Naive thymus-derived CD8-positive, alpha-beta T cell (primary cell): ENCODE measurements at regions not wholly inside any gene's neighbourhood (a gene's known extent, or its start where the extent isn't known, plus 50 kb on each side); places are given as distances from the start of the nearest gene placed in this dataset.

Experiments used
- ATAC-seq, 2 donors: fragments of 150-1000 bp; cut with Tn5 transposase in 1 of 2; sonication (Bioruptor Pico), chemical (Tn5 transposase) in 1 of 2; 1 replicate in 1 of 2; 2 replicates in 1 of 2; pipeline ENCODE4 v1.10.0; 2021; ENCODE audit warnings: mild to moderate bottlenecking in 2 of 2, moderate library complexity in 2 of 2
- POLR2A ChIA-PET: fragments of 350-600 bp; sonication (Branson Sonifier 250); formaldehyde crosslinking; loops from one replicate; lab custom pipeline; 2021; ENCODE audit warnings: antibody characterized with exemption; lab: Charles Lee
- DNase-seq, 10 donors: peaks; one replicate each; pipeline versions ENCODE4 v3.0.0 to v3.0.0-alpha.2; 2020 to 2022
- H3K27ac Mint-ChIP-seq, 10 donors: one replicate each; pipeline ENCODE4 v1.8.0; 2020 to 2022; ENCODE audit warnings: mild to moderate bottlenecking in 10 of 10, mixed read lengths in 10 of 10, moderate library complexity in 4 of 10, inconsistent platforms in 1 of 10
- H3K27me3 Mint-ChIP-seq, 5 donors: one replicate each; pipeline ENCODE4 v1.8.0; 2021 to 2022; ENCODE audit warnings: mixed read lengths in 5 of 5
- H3K36me3 Mint-ChIP-seq, 3 donors: one replicate each; pipeline ENCODE4 v1.8.0; 2020 to 2022; ENCODE audit warnings: mixed read lengths in 3 of 3, mild to moderate bottlenecking in 2 of 3, inconsistent platforms in 1 of 3
- H3K4me1 Mint-ChIP-seq, 4 donors: one replicate each; pipeline ENCODE4 v1.8.0; 2021 to 2022; ENCODE audit warnings: mixed read lengths in 4 of 4
- H3K4me3 Mint-ChIP-seq, 10 donors: one replicate each; pipeline ENCODE4 v1.8.0; 2020 to 2022; ENCODE audit warnings: mild to moderate bottlenecking in 10 of 10, mixed read lengths in 10 of 10, moderate library complexity in 6 of 10, inconsistent platforms in 1 of 10
- H3K9me3 Mint-ChIP-seq, 9 donors: one replicate each; pipeline ENCODE4 v1.8.0; 2020 to 2022; ENCODE audit warnings: mixed read lengths in 9 of 9, mild to moderate bottlenecking in 3 of 9, inconsistent platforms in 1 of 9, moderate library complexity in 1 of 9

- POLR2A ChIA-PET, result no interaction called here
- Mint-ChIP-seq H3K36me3 (no peaks in the 10 kb centered on the region), H3K27me3 (peaks cover 1 to 10% (median 5%) of the 10 kb centered on the region in 5 donors), H3K27ac (no peak overlapping the region), H3K4me3 (no peak overlapping the region), H3K9me3 (no peaks in the 10 kb centered on the region), H3K4me1 (peaks cover 0 to 12% (median 6%) of the 10 kb centered on the region in 4 donors)
- DNase-seq (peak in 1 of 10 donors; percentile 47), ATAC-seq (no peak)
Measured at GRCh38 chr16:86087011-86087895, 188.3 kb downstream of the IRF8 start.

GRCh38 chr16:86087896-86088230 is 188.9 kb downstream of the IRF8 start:
- Mint-ChIP-seq H3K27ac (no peak overlapping the region), H3K9me3 (no peaks in the 10 kb centered on the region), H3K4me1 (peaks cover 0 to 12% (median 6%) of the 10 kb centered on the region in 4 donors), H3K27me3 (peaks cover 0 to 6% (median 3%) of the 10 kb centered on the region in 5 donors), H3K4me3 (no peak overlapping the region), H3K36me3 (no peaks in the 10 kb centered on the region)
- DNase-seq (peak in 1 of 10 donors; percentile 13), ATAC-seq (no peak)
- POLR2A ChIA-PET, result no interaction called here

- Mint-ChIP-seq H3K27ac (no peak overlapping the region), H3K36me3 (no peaks in the 10 kb centered on the region), H3K27me3 (peaks cover 0 to 6% (median 3%) of the 10 kb centered on the region in 5 donors), H3K4me1 (peaks cover 0 to 12% (median 6%) of the 10 kb centered on the region in 4 donors), H3K9me3 (no peaks in the 10 kb centered on the region), H3K4me3 (no peak overlapping the region)
- no peak for ATAC-seq
- POLR2A ChIA-PET, result no interaction called here
- no peak for DNase-seq
Measured at GRCh38 chr16:86088287-86088686, 189.3 kb downstream of the IRF8 start.

- Mint-ChIP-seq H3K36me3 (no peaks in the 10 kb centered on the region), H3K4me3 (no peak overlapping the region), H3K27ac (no peak overlapping the region), H3K9me3 (no peaks in the 10 kb centered on the region), H3K4me1 (peaks cover 0 to 12% (median 6%) of the 10 kb centered on the region in 4 donors), H3K27me3 (peaks cover 0 to 2% (median 0%) of the 10 kb centered on the region in 5 donors)
- ATAC-seq (no peak), DNase-seq (peak in 1 of 10 donors; percentile 19)
- POLR2A ChIA-PET, result no interaction called here
Measured at GRCh38 chr16:86088816-86089215, 189.9 kb downstream of the IRF8 start.

GRCh38 chr16:86089334-86089900 is 190.5 kb downstream of the IRF8 start:
- H3K27me3 Mint-ChIP-seq, result peaks cover 0 to 2% (median 0%) of the 10 kb centered on the region in 5 donors
- peak in 1 of 10 donors; percentile 13 for DNase-seq
- no peak overlapping the region for H3K27ac Mint-ChIP-seq
- no peak overlapping the region for H3K4me3 Mint-ChIP-seq
- peaks cover 0 to 12% (median 6%) of the 10 kb centered on the region in 4 donors for H3K4me1 Mint-ChIP-seq
- POLR2A ChIA-PET, result no interaction called here
- H3K9me3 Mint-ChIP-seq, result no peaks in the 10 kb centered on the region
- ATAC-seq, result no peak
- no peaks in the 10 kb centered on the region for H3K36me3 Mint-ChIP-seq

GRCh38 chr16:86089991-86090390 is 191.0 kb downstream of the IRF8 start:
- no peak overlapping the region for H3K27ac Mint-ChIP-seq
- no peaks in the 10 kb centered on the region for H3K9me3 Mint-ChIP-seq
- no peak overlapping the region for H3K4me3 Mint-ChIP-seq
- ATAC-seq (no peak), DNase-seq (peak in 1 of 10 donors; percentile 19)
- peaks cover 0 to 12% (median 6%) of the 10 kb centered on the region in 4 donors for H3K4me1 Mint-ChIP-seq
- H3K36me3 Mint-ChIP-seq, result no peaks in the 10 kb centered on the region
- POLR2A ChIA-PET, result no interaction called here
- peaks cover 0 to 2% (median 0%) of the 10 kb centered on the region in 5 donors for H3K27me3 Mint-ChIP-seq

- Mint-ChIP-seq H3K4me1 (peaks cover 0 to 12% (median 6%) of the 10 kb centered on the region in 4 donors), H3K4me3 (no peak overlapping the region), H3K36me3 (no peaks in the 10 kb centered on the region), H3K27ac (no peak overlapping the region), H3K9me3 (no peaks in the 10 kb centered on the region), H3K27me3 (peaks cover 0 to 3% (median 0%) of the 10 kb centered on the region in 5 donors)
- DNase-seq (peak in 1 of 10 donors; percentile 53), ATAC-seq (no peak)
- POLR2A ChIA-PET, result no interaction called here
Measured at GRCh38 chr16:86090461-86091170, 191.7 kb downstream of the IRF8 start.

GRCh38 chr16:86091976-86092375 is 193.0 kb downstream of the IRF8 start:
- peaks cover 0 to 3% (median 0%) of the 10 kb centered on the region in 5 donors for H3K27me3 Mint-ChIP-seq
- no peaks in the 10 kb centered on the region for H3K9me3 Mint-ChIP-seq
- H3K27ac Mint-ChIP-seq, result no peak overlapping the region
- no peak overlapping the region for H3K4me3 Mint-ChIP-seq
- H3K36me3 Mint-ChIP-seq, result no peaks in the 10 kb centered on the region
- POLR2A ChIA-PET, result no interaction called here
- DNase-seq (peak in 1 of 10 donors; percentile 43), ATAC-seq (no peak)
- H3K4me1 Mint-ChIP-seq, result peaks cover 0 to 12% (median 6%) of the 10 kb centered on the region in 4 donors

GRCh38 chr16:86092586-86093480 is 193.9 kb downstream of the IRF8 start:
- Mint-ChIP-seq H3K4me3 (no peak overlapping the region), H3K27me3 (peaks cover 0 to 3% (median 0%) of the 10 kb centered on the region in 5 donors), H3K27ac (no peak overlapping the region), H3K9me3 (no peaks in the 10 kb centered on the region), H3K4me1 (peaks cover 0 to 9% (median 6%) of the 10 kb centered on the region in 4 donors), H3K36me3 (no peaks in the 10 kb centered on the region)
- peak in 1 of 10 donors; percentile 45 for DNase-seq
- POLR2A ChIA-PET, result no interaction called here
- no peak for ATAC-seq

- Mint-ChIP-seq H3K36me3 (no peaks in the 10 kb centered on the region), H3K27ac (no peak overlapping the region), H3K27me3 (peaks cover 0 to 3% (median 0%) of the 10 kb centered on the region in 5 donors), H3K4me1 (peaks cover 0 to 9% (median 5%) of the 10 kb centered on the region in 4 donors), H3K4me3 (no peak overlapping the region), H3K9me3 (no peaks in the 10 kb centered on the region)
- no peak for ATAC-seq
- DNase-seq, result peak in 1 of 10 donors; percentile 30
- POLR2A ChIA-PET, result no interaction called here
Measured at GRCh38 chr16:86093801-86094750, 195.1 kb downstream of the IRF8 start.

- POLR2A ChIA-PET, result no interaction called here
- Mint-ChIP-seq H3K4me1 (peaks cover 0 to 3% (median 0%) of the 10 kb centered on the region in 4 donors), H3K27ac (no peak overlapping the region), H3K4me3 (no peak overlapping the region), H3K9me3 (no peaks in the 10 kb centered on the region), H3K36me3 (no peaks in the 10 kb centered on the region), H3K27me3 (peaks cover 0 to 9% (median 0%) of the 10 kb centered on the region in 5 donors)
- ATAC-seq (no peak), DNase-seq (peak in 1 of 10 donors; percentile 32)
Measured at GRCh38 chr16:86095131-86095752, 196.3 kb downstream of the IRF8 start.
